Urothelium cell line (cell line): ENCODE measurements at regions not wholly inside any gene's neighbourhood (a gene's known extent, or its start where the extent isn't known, plus 50 kb on each side); places are given as distances from the start of the nearest gene placed in this dataset.
"Not testable (repeated sequence)": the region's sequence is repeated elsewhere in the genome, so short reads cannot be mapped to it uniquely, and the experiment has no call there.

ENCODE experiments used
- DNase-seq: peaks from one replicate; pipeline ENCODE4 v3.0.0; 2011; ENCODE audit warnings: low spot score, mixed read lengths
- FAIRE-seq: peaks from 2 replicates; lab custom pipeline; 2011; peaks lifted over from hg19 to GRCh38; lab: Jason Lieb, UNC

GRCh38 chr3:101946906-101947305 lies 97.6 kb downstream of the NFKBIZ start:
- FAIRE-seq (no peak), DNase-seq (no peak)

GRCh38 chr3:101950510-101950909 lies 101.2 kb downstream of the NFKBIZ start:
- FAIRE-seq (no peak), DNase-seq (peak; percentile 76)

GRCh38 chr3:101950985-101951733 lies 101.8 kb downstream of the NFKBIZ start:
- DNase-seq = no peak
- no peak for FAIRE-seq

- DNase-seq (no peak), FAIRE-seq (no peak)
Measured at GRCh38 chr3:101954361-101954760, 105.0 kb downstream of the NFKBIZ start.

- FAIRE-seq (no peak), DNase-seq (no peak)
Measured at GRCh38 chr3:101954936-101955335, 105.6 kb downstream of the NFKBIZ start.

- FAIRE-seq (no peak), DNase-seq (no peak)
Measured at GRCh38 chr3:101962055-101962454, 112.7 kb downstream of the NFKBIZ start.

GRCh38 chr3:101963902-101964362 lies 114.6 kb downstream of the NFKBIZ start:
- no peak for FAIRE-seq
- DNase-seq = no peak

- FAIRE-seq (no peak), DNase-seq (no peak)
Measured at GRCh38 chr3:101964861-101965260, 115.5 kb downstream of the NFKBIZ start.

GRCh38 chr3:101966226-101966625 lies 116.9 kb downstream of the NFKBIZ start:
- FAIRE-seq (no peak), DNase-seq (no peak)

GRCh38 chr3:101970212-101970611 lies 120.9 kb downstream of the NFKBIZ start:
- no peak for FAIRE-seq
- DNase-seq = no peak

- DNase-seq (no peak), FAIRE-seq (no peak)
Measured at GRCh38 chr3:101970905-101971304, 121.6 kb downstream of the NFKBIZ start.

GRCh38 chr3:101972430-101973162 lies 123.3 kb downstream of the NFKBIZ start:
- no peak for FAIRE-seq
- DNase-seq = no peak

- DNase-seq = no peak
- FAIRE-seq = no peak
Measured at GRCh38 chr3:101973163-101973505, 123.8 kb downstream of the NFKBIZ start.

GRCh38 chr3:101975415-101975814 lies 126.1 kb downstream of the NFKBIZ start:
- not testable (repeated sequence) for DNase-seq, FAIRE-seq

- FAIRE-seq = no peak
- DNase-seq = no peak
Measured at GRCh38 chr3:101976473-101976872, 127.2 kb downstream of the NFKBIZ start.

- DNase-seq = no peak
- FAIRE-seq = no peak
Measured at GRCh38 chr3:101978348-101978747, 129.0 kb downstream of the NFKBIZ start.

- DNase-seq = no peak
- no peak for FAIRE-seq
Measured at GRCh38 chr3:101979033-101979432, 129.7 kb downstream of the NFKBIZ start.

GRCh38 chr3:101984356-101984755 lies 135.0 kb downstream of the NFKBIZ start:
- DNase-seq (no peak), FAIRE-seq (no peak)

- no peak for FAIRE-seq
- DNase-seq = no peak
Measured at GRCh38 chr3:101988596-101988995, 139.3 kb downstream of the NFKBIZ start.

- DNase-seq = no peak
- no peak for FAIRE-seq
Measured at GRCh38 chr3:101989578-101990200, 140.4 kb downstream of the NFKBIZ start.

GRCh38 chr3:101992863-101993262 lies 143.5 kb downstream of the NFKBIZ start:
- no peak for DNase-seq
- FAIRE-seq = no peak

GRCh38 chr3:101994386-101994785 lies 145.1 kb downstream of the NFKBIZ start:
- FAIRE-seq (no peak), DNase-seq (no peak)
